HG03432 (cell line): ENCODE measurements at regions not wholly inside any gene's neighbourhood (a gene's known extent, or its start where the extent isn't known, plus 50 kb on each side); places are given as distances from the start of the nearest gene placed in this dataset.

Source experiments
- ATAC-seq: cut with Tn5 transposase; IDR thresholded peaks from one replicate; pipeline ENCODE4 v1.9.1; 2021; ENCODE audit warnings: mild to moderate bottlenecking, moderate library complexity; ENCODE audit not compliant: unreplicated experiment

DNA sequence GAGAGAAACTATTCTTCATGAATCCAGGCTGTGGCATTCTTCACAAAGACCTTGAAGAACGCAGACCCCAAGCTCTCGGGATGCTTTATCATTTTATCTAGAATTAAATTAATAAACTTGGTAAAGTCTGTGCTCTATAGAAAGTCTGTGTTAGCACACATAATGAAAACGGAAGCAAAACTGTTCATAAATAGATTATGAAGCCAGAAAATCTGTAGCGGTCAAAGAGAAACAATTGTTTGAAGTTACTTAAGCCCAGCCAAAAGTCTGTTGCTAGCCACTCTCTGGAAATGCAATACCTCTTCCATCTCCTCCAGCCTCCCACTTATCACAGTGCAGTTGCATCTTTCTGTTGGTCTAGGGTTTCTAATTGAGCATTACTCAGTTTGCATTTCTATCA lies 375.9 kb downstream of the KIF4B start:
- ATAC-seq = no peak

GRCh38 chr5:155394727-155395126 lies 381.2 kb downstream of the KIF4B start:
- no peak for ATAC-seq

DNA sequence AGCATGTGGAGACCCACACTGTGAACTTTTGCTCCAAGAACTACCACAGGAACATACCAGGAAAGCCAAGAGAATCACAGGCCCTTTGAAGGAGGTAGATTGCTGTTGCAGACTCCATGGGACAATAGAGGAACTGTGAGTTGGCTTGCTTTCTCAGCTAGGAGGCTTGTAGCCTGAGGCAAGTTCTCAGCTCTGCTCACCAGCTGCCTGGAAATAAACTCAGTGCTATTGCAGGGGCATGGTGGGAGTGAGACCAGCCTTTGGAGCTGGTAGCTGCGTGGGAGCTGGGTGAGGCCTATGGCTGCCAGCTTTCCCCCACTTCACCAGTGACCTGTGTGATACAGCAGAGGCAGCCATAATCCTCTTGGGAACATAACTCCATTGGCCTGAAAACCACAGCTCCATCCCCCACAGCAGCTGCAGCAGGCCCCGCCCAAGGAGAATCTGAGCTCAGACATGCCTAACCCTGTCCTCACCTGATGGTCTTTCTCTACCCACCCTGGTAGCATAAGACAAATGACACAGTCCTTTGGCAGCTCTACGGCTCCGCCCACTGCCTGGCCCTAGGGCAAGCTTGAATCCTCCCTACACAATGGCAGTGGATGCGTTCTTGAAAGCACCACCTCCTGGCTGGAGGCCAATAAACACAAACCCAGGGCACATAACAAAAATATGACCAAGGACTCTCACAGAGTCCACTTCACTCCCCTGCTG lies 389.5 kb downstream of the KIF4B start:
- ATAC-seq = no peak

- ATAC-seq = no peak
These were observed 393.3 kb downstream of the KIF4B start for GRCh38 chr5:155406815-155407214.

GRCh38 chr5:155408465-155408864 lies 394.9 kb downstream of the KIF4B start:
- no peak for ATAC-seq

- ATAC-seq = no peak
These were observed 403.2 kb downstream of the KIF4B start for GRCh38 chr5:155416765-155417164.

GRCh38 chr5:155418960-155419579 lies 405.5 kb downstream of the KIF4B start:
- ATAC-seq = no peak

GRCh38 chr5:155430192-155430591 lies 416.6 kb downstream of the KIF4B start:
- ATAC-seq = no peak

DNA sequence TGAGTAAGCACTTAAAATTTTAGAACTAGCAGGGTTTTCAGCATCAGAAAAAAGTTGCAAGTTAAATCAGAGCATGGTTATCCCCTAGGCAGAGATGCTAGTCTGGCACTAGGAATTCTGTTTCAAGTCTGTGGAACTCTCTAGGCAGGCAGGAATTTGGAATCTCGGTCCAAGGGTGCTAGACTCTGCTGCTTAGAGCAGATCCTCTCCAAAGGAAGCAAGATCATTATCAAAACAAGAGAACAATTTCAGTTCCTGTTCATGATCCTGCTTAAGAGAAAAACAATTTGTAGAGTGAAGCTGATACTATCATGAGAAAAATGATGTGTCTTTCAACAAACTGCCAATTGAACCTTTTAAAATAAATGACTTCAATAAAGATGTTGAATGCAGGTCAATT lies 420.7 kb downstream of the KIF4B start:
- no peak for ATAC-seq

- no peak for ATAC-seq
These were observed 421.1 kb downstream of the KIF4B start for GRCh38 chr5:155434681-155435080.

DNA sequence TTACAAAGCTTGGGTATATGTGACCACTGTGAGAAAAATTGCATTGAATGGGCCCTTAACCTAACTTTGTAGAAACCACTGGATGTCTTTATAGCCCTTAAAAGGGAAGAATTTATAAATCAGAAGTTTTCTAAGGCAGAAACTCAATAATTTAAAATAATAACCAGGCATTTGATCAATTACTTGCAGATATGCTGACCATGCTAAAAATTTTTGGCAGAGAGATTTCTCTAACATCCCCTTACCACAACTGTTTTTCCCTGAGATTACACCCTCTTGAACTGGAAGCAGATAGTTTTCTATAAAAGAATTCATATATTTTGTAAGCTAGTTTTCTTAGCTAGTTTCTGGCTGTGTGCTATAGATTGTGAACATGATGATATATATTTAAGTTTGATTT lies 428.3 kb downstream of the KIF4B start:
- ATAC-seq = no peak

DNA sequence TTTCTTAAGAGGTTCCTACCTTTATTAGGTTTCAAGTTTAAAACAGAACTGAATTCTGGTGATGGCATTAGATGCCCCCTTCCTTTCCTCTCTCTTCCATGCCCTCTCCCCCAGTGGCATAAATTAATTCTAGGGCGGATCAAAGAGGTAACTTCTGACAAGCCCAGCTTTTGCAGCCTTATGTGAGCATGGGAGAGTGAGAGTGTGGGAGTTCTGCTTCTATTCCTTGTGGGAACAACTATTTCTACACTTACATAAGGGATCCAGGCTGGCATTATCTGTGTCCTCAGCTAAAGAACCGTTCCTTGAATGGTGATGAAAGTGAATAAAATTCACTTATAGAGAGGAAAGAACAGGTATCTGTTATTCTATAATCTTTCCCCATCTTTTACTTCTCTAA lies 437.6 kb downstream of the KIF4B start:
- no peak for ATAC-seq

- no peak for ATAC-seq
These were observed 442.4 kb downstream of the KIF4B start for GRCh38 chr5:155455791-155456514.

- no peak for ATAC-seq
These were observed 446.4 kb downstream of the KIF4B start for GRCh38 chr5:155459889-155460500.

GRCh38 chr5:155460501-155460931 lies 447.0 kb downstream of the KIF4B start:
- ATAC-seq = no peak

- no peak for ATAC-seq
These were observed 447.7 kb downstream of the KIF4B start for GRCh38 chr5:155461304-155461703.

GRCh38 chr5:155466851-155467250 lies 453.3 kb downstream of the KIF4B start:
- ATAC-seq = no peak

DNA sequence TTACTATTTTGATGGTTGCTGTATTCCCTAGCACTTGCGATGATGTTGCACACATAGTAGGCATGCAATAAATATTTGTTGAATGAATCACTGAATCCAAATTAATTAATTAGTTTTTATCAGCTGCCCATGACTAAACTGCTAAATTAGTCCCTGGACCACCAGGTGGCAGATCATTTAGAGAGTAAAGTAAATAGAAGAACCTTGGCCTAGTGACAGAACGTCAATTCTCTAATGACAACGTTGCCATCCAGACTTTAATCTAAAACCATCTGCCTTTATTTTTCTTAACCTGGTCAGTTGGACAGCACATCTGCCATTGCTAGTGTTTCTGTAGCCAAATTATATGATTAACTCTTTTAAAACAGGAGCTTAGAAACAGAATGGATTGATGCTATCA lies 457.5 kb downstream of the KIF4B start:
- no peak for ATAC-seq

DNA sequence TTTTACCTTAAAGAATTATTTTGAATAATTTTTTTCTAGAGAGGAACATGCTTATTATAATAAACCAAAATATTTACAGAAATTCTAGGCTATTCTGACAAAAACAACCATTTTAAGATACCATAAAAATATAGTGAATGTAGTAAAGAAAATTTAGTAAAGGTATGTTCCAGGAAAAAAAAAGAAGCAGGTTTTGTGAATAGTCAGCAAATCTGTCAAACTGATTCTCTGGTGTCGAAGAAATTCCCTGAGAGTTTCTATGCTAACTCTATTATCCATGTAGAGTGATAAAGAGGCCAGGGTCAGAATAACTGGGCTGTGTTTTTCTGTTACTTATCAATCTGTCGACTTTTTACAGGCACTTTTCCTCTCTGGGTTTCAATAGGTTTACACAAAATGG lies 459.2 kb downstream of the KIF4B start:
- ATAC-seq = no peak

- no peak for ATAC-seq
These were observed 461.8 kb downstream of the KIF4B start for GRCh38 chr5:155475318-155475717.

GRCh38 chr5:155480731-155481131 lies 467.2 kb downstream of the KIF4B start:
- ATAC-seq = no peak

- ATAC-seq = no peak
These were observed 467.6 kb downstream of the KIF4B start for GRCh38 chr5:155481182-155481581.
